Activated naive CD4-positive, alpha-beta T cell treated with anti-CD3 and anti-CD28 coated beads, Interleukin-2, amount 50 U/mL, for 24 hours (primary cell): ENCODE measurements at regions not wholly inside any gene's neighbourhood (a gene's known extent, or its start where the extent isn't known, plus 50 kb on each side); places are given as distances from the start of the nearest gene placed in this dataset.

Source experiments
- H3K27ac Mint-ChIP-seq: one replicate; pipeline ENCODE4 v1.8.0; 2021; ENCODE audit warnings: mild to moderate bottlenecking, mixed read lengths
- H3K27me3 Mint-ChIP-seq: one replicate; pipeline ENCODE4 v1.8.0; 2021; ENCODE audit warnings: mixed read lengths
- H3K36me3 Mint-ChIP-seq: one replicate; pipeline ENCODE4 v1.8.0; 2021; ENCODE audit warnings: mixed read lengths
- H3K4me1 Mint-ChIP-seq: one replicate; pipeline ENCODE4 v1.8.0; 2021; ENCODE audit warnings: mixed read lengths
- H3K4me3 Mint-ChIP-seq: one replicate; pipeline ENCODE4 v1.8.0; 2021; ENCODE audit warnings: mild to moderate bottlenecking, mixed read lengths
- H3K9me3 Mint-ChIP-seq: one replicate; pipeline ENCODE4 v1.8.0; 2021; ENCODE audit warnings: mixed read lengths

DNA sequence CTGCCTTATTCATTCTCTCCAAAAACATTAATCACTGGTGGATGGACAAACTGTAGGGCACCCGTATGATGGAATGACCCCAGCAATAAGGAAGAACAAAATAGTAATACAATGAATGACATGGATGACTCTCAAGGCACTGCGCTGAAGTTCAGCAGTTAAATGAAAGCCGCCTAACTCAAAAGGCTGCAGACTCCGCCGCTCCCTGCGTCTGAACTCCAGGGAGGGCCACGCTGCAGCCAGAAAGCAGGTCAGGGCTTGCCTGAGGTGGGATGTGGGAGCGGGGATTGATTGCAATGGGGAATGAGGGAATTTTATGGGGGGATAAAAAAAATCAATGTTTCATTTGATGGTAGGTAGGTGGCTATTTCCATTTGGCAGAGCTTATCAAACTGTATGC, 86.5 kb upstream of the LAPTM4A start:
- H3K36me3 Mint-ChIP-seq: no peaks in the 10 kb centered on the region
- no peak overlapping the region for H3K4me3 Mint-ChIP-seq
- no peaks in the 10 kb centered on the region for H3K27me3 Mint-ChIP-seq
- no peak overlapping the region for H3K27ac Mint-ChIP-seq
- no peaks in the 10 kb centered on the region for H3K9me3 Mint-ChIP-seq
- H3K4me1 Mint-ChIP-seq: no peaks in the 10 kb centered on the region

DNA sequence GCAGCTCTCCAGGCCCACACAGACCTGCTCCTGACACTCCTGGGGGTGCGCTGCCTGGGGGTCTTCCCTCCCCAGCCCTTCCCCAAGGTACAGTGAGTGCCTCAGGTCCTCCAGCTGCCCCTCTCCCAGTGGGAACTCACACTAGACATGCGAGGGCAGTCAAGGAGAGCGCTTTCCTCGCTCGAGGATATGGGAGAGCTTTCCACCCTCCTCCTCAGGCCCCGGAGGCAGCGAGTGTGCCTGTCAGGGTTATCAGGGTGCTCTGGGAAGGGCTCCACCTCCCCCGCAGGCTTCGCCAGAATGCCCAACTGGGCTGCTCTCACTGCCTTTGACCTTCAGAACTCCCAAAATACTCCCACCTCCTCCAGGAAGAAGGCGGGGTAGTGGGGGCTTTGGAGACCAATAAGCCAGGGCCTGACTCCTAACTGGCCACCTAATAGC, 85.7 kb upstream of the LAPTM4A start:
- Mint-ChIP-seq H3K36me3 (no peaks in the 10 kb centered on the region), H3K4me3 (no peak overlapping the region), H3K27ac (no peak overlapping the region), H3K27me3 (peaks cover 5% of the 10 kb centered on the region), H3K4me1 (no peaks in the 10 kb centered on the region), H3K9me3 (no peaks in the 10 kb centered on the region)

- Mint-ChIP-seq H3K4me1 (no peaks in the 10 kb centered on the region), H3K4me3 (no peak overlapping the region), H3K9me3 (no peaks in the 10 kb centered on the region), H3K27ac (no peak overlapping the region), H3K36me3 (no peaks in the 10 kb centered on the region), H3K27me3 (peaks cover 7% of the 10 kb centered on the region)
These were observed 84.7 kb upstream of the LAPTM4A start for GRCh38 chr2:20136149-20136548.

DNA sequence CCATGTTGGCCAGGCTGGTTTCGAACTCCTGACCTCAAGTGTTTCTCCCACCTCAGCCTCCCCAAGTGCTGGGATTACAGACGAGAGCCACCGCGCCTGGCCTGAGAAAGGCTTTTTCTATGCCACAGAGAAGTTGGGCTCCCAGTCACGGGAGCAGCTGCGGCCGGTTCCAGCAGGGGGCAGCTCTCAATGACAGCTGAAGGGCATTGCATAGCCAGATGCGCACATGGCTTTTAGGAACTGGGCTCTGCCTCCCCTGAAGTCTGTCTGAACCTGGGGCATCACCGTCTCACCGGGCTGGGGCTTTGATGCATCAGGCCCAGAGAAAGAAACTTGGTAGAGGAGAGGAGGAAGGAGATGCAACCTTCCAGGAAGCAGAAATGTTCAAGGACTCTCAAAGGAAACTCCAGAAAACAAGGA, 84.2 kb upstream of the LAPTM4A start:
- H3K9me3 Mint-ChIP-seq: no peaks in the 10 kb centered on the region
- peaks cover 7% of the 10 kb centered on the region for H3K27me3 Mint-ChIP-seq
- H3K27ac Mint-ChIP-seq: no peak overlapping the region
- no peak overlapping the region for H3K4me3 Mint-ChIP-seq
- no peaks in the 10 kb centered on the region for H3K4me1 Mint-ChIP-seq
- H3K36me3 Mint-ChIP-seq: no peaks in the 10 kb centered on the region

DNA sequence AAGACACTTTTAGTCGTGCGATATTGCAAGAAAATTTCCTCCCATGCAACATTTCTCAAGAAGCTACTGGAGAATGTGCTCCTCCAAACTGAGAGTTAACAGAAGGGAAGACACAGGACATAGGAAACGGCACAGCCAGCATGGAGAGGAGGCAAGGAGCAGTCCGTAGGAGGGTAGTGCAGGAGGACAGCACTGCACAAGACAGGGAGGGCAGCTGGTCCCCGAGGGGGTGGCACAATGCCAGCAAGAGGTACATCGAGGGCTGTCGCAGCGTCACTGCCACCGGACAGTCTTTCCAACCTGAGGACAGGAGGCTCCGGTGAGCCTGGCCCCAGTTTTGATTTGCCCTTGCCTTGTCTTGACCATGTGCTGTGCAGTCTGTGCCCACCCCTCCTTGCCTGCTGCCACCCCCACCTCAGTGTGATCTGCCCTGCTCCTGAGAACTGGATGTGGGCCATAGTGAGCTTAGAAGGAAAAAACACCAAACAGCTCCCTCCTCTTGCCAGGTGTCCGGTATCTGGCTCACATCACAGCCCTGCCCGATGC, 81.6 kb upstream of the LAPTM4A start:
- Mint-ChIP-seq H3K4me1 (no peaks in the 10 kb centered on the region), H3K36me3 (no peaks in the 10 kb centered on the region), H3K27me3 (peaks cover 14% of the 10 kb centered on the region), H3K4me3 (no peak overlapping the region), H3K9me3 (no peaks in the 10 kb centered on the region), H3K27ac (no peak overlapping the region)

DNA sequence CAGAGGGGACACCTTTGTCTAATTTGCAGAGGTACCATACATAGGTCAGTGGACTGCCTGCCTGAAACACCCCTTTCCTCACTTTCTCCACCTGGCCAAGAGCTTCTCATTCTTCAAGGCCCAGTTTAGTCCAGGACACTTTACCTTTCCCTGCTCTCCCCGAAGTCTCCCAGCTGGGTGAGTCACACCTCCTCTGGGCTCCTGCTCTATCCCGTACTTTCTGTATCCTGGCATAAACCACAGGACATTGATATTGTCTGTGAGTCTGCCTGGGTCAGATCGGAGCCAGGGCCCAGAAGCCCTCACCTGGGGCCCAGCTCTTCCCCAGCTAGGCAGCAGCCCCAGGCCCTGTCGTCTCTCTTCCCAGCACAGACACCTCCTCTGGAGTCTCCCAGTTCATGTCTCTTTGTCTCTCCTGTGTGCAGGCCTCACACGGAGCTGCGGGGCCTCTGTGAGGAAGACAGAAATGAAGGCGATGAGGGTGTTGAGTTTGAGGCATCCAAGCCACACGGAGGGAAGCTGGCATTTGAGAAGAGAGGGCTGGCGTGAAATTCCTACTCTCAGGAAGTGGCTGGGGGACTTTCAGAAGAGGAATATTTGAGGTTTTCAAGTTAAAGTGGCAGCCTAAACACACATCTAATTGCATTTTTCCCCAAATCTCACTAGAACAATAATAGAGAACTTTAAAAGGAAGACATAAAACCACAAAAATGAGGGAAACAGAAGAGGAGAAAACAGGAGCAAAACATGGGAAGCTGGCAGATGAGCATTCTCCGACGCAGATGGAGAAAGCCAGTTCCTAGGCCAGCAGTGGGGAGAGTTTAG, 79.6 kb upstream of the LAPTM4A start:
- Mint-ChIP-seq H3K4me3 (no peak overlapping the region), H3K9me3 (no peaks in the 10 kb centered on the region), H3K36me3 (no peaks in the 10 kb centered on the region), H3K27me3 (peaks cover 14% of the 10 kb centered on the region), H3K27ac (no peak overlapping the region), H3K4me1 (no peaks in the 10 kb centered on the region)

- no peaks in the 10 kb centered on the region for H3K9me3 Mint-ChIP-seq
- no peaks in the 10 kb centered on the region for H3K4me1 Mint-ChIP-seq
- no peaks in the 10 kb centered on the region for H3K36me3 Mint-ChIP-seq
- no peak overlapping the region for H3K27ac Mint-ChIP-seq
- no peak overlapping the region for H3K4me3 Mint-ChIP-seq
- H3K27me3 Mint-ChIP-seq: peaks cover 14% of the 10 kb centered on the region
These were observed 78.7 kb upstream of the LAPTM4A start for GRCh38 chr2:20130160-20130560.

DNA sequence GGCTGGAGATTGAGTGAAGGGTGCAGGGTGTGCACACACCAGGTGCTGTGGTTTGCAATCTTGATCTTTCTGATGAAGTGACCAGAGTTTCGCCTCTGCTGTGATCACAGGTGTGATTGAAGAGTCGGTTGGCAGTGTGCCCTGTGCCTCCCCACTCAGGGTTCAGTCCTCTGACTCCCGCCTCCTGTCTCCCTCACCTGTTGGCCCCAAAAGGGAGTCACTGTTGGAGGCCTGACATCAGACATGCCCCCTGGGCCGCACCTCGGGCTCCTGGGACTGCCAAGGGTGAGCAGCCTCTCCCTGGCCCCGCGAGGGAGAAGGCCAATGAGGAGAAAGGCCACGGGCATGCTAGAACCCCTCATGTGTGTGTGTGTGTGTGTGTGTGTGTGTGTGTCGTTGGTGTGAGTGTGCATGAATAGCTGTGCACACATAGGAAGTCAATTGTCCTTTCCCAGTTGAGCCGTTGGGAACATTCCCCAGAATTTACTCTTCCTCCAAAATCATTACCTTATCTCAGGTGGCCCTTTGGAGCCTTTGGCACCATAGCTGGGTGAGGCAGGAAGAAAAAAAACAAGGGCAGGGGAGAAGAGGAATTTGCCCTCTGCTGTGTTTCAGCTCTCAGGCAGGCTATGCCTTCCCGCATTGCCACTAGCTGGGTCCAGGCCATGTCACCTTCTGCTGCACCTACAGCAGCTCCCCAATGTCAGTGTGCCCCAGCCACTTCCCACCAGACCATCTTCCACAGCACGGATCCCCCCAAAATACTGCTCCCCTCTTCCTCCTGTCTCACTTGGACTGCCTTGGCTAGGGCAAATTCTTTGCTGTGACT, 78.1 kb upstream of the LAPTM4A start:
- Mint-ChIP-seq H3K9me3 (no peaks in the 10 kb centered on the region), H3K4me1 (no peaks in the 10 kb centered on the region), H3K27ac (no peak overlapping the region), H3K27me3 (peaks cover 14% of the 10 kb centered on the region), H3K4me3 (no peak overlapping the region), H3K36me3 (no peaks in the 10 kb centered on the region)

- no peaks in the 10 kb centered on the region for H3K36me3 Mint-ChIP-seq
- H3K9me3 Mint-ChIP-seq: no peaks in the 10 kb centered on the region
- no peak overlapping the region for H3K4me3 Mint-ChIP-seq
- peaks cover 14% of the 10 kb centered on the region for H3K27me3 Mint-ChIP-seq
- H3K4me1 Mint-ChIP-seq: no peaks in the 10 kb centered on the region
- H3K27ac Mint-ChIP-seq: no peak overlapping the region
These were observed 77.3 kb upstream of the LAPTM4A start for GRCh38 chr2:20128506-20129330.

DNA sequence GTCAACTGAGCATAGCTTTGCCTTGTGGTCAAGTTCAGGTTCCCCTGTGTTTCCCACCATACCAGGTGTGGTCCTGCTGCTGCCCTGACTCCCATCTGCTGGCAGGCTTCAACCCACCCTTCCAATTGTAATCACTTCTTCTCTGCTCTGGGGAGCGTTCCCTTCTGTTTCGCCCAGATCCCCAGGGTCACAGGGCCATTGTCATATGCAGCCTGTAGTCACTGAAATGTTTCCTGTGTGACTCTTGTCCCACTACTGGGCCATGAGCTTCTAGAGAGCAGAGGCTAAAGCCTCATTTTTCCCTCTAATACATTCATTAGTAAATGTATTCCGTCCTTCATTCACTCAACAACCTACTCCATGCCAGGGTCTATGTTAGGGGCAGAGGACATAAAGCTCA, 75.0 kb upstream of the LAPTM4A start:
- Mint-ChIP-seq H3K4me1 (no peaks in the 10 kb centered on the region), H3K27ac (no peak overlapping the region), H3K27me3 (peaks cover 7% of the 10 kb centered on the region)

GRCh38 chr2:20126040-20126439, 74.6 kb upstream of the LAPTM4A start:
- Mint-ChIP-seq H3K27ac (no peak overlapping the region), H3K27me3 (peaks cover 7% of the 10 kb centered on the region), H3K36me3 (no peaks in the 10 kb centered on the region), H3K4me1 (no peaks in the 10 kb centered on the region), H3K4me3 (no peak overlapping the region), H3K9me3 (no peaks in the 10 kb centered on the region)

More for the DNA sequence above, 75.0 kb upstream of the LAPTM4A start:
- H3K36me3 Mint-ChIP-seq: no peaks in the 10 kb centered on the region
- H3K9me3 Mint-ChIP-seq: no peaks in the 10 kb centered on the region
- H3K4me3 Mint-ChIP-seq: no peak overlapping the region

DNA sequence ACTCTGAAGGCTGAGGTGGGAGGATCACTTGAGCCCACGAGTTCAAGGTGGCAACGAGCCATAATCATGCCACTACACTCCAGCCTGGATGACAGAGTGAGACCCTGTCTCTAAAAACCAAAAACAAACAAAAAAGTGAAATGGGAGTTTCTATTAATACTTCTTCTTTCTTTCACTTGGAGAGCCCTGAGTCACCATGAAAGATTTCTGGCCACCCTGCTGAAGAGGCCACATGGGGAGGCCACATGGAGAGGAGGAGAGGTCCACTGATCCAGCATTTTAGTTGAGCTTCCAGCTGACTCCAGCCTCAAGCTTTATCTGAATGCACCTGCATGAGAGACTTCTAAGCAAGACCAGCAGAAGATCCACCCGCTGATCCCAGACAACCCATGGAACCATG, 74.2 kb upstream of the LAPTM4A start:
- no peaks in the 10 kb centered on the region for H3K9me3 Mint-ChIP-seq
- H3K4me1 Mint-ChIP-seq: no peaks in the 10 kb centered on the region
- H3K4me3 Mint-ChIP-seq: no peak overlapping the region
- H3K27me3 Mint-ChIP-seq: peaks cover 7% of the 10 kb centered on the region
- no peak overlapping the region for H3K27ac Mint-ChIP-seq
- H3K36me3 Mint-ChIP-seq: no peaks in the 10 kb centered on the region

DNA sequence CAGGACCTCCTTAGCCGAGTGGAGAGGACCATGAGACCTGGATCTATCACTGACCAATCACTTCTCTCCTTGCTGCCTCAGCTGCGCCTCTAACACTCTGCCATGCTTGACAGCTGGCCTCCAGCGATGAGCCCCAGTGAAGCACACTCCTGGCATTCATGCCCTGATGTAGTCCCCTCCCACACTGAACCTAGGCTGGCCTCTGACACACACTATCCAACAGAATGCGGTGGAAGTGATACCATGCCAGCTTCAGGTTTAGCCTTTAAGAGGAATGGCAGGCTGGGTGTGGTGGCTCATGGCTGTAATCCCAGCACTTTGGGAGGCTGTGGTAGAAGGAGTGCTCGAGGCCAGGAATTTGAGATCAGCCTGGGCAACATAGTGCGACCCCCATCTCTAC, 73.7 kb upstream of the LAPTM4A start:
- no peaks in the 10 kb centered on the region for H3K36me3 Mint-ChIP-seq
- no peak overlapping the region for H3K4me3 Mint-ChIP-seq
- no peak overlapping the region for H3K27ac Mint-ChIP-seq
- H3K9me3 Mint-ChIP-seq: no peaks in the 10 kb centered on the region
- H3K4me1 Mint-ChIP-seq: no peaks in the 10 kb centered on the region
- peaks cover 4% of the 10 kb centered on the region for H3K27me3 Mint-ChIP-seq

DNA sequence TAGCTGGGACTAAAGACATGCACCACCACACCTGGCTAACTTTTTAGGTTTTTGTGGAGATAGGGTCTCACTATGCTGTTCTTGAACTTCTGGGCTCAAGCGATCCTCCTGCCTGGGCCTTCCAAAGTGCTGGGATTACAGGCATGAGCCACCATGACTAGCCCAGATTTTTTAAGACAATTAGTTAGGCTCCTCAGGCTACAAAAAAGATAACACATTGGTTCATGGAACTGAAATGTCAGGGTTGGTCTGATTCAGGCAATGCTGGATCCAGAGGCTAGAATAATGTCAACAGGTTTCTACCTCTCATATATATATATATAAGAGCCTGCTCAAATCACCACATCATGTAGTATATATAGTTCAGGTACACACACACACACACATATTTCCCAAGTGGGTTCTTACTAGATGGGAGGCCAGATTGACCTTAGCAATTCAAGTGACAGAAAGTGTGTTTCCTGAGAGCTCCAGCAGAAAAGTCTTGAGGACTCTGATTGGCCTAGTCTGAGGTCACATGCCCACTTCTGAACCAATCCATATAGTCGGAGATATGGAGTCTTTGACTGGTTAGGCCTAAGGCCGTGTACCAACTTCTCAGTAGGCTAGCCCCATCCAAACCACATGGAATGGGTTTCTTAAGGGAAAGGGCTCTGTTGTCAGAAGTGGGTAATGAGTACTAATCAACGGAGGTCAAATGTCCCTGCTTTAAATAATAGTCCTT, 72.6 kb upstream of the LAPTM4A start:
- H3K36me3 Mint-ChIP-seq: no peaks in the 10 kb centered on the region

DNA sequence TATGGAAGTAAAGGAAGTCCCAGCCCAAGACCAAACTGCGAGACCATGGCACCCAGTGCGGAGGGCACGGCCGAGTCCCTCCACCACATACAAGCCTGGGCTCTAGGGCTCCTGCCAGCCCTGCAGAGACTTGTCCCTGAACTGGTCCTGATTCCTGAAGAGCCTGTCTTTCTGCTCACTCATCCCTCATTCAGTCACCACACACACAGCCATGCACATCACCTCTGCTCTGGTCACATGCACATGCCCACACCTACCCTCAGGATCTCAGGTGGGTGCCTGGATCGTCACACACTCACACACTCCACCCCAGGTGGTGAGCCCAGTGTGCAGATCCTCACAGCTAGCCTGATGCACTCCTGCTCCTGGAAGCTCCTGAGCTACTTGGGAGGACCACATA, 71.4 kb upstream of the LAPTM4A start:
- no peak overlapping the region for H3K4me3 Mint-ChIP-seq
- no peaks in the 10 kb centered on the region for H3K9me3 Mint-ChIP-seq
- H3K36me3 Mint-ChIP-seq: no peaks in the 10 kb centered on the region
- no peak overlapping the region for H3K27ac Mint-ChIP-seq
- no peaks in the 10 kb centered on the region for H3K4me1 Mint-ChIP-seq
- no peaks in the 10 kb centered on the region for H3K27me3 Mint-ChIP-seq

More for the DNA sequence above, 72.6 kb upstream of the LAPTM4A start:
- Mint-ChIP-seq H3K27ac (no peak overlapping the region), H3K4me1 (no peaks in the 10 kb centered on the region), H3K4me3 (no peak overlapping the region), H3K27me3 (peaks cover 2% of the 10 kb centered on the region), H3K9me3 (no peaks in the 10 kb centered on the region)
